Suppressor macrophage treated with lipopolysaccharide for 1 hour (primary cell): ENCODE measurements at regions not wholly inside any gene's neighbourhood (a gene's known extent, or its start where the extent isn't known, plus 50 kb on each side); places are given as distances from the start of the nearest gene placed in this dataset.

Source experiments
- DNase-seq, 3 donors: peaks; one replicate each; pipeline ENCODE4 v3.0.0-alpha.2; 2020 to 2022

DNA sequence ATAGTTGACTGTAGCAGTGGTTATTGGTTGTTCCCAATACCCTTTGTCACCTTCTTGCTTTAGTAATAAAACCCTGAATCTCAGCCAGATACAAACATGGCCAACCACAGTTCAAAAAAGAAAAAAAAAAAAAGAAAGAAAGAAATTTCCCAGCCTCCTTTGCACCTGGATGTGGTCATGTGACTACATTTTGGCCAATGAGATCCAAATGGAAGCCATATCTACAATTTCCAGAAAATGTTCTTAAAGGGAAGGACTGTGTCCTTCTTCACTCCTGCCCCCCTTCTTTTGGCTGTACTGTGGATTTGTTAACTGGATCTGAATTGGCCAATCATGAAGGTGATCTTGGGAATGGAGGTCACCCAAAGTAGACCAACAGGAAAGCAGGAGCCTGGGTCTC lies 141.9 kb downstream of the SOX9 start:
- DNase-seq = no peak

DNA sequence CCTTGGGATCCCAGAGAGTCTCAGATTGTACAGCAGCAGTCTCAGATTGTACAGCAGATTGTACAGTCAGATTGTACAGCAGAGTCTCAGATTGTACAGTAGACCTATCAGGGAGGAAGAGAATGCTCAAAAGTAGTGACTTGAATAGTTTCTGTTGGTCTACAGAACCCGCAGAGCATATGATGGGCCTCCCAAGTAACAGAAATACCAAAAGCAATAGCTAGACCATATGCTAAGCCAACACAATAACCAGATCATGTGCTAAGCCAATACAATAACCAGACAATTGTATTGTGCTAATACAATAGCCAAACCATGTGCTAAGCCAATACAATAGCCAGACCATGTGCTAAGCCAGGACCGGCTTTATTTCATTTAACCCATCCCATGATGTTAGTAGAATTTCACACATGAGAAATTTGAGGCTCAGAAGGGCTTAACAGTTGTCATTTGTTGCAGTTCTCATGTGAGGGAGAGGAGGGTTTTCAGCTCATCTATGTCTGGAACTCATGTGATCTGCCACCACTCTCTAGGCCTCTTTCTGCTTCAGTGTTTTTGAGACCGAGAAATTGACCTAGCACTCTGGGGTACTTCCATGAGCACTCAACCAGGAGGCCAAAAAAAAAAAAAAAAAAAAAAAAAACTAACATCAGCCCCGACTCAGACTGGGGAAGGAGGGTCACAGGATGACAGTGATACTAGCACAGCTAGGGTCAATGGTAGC lies 144.0 kb downstream of the SOX9 start:
- no peak for DNase-seq

DNA sequence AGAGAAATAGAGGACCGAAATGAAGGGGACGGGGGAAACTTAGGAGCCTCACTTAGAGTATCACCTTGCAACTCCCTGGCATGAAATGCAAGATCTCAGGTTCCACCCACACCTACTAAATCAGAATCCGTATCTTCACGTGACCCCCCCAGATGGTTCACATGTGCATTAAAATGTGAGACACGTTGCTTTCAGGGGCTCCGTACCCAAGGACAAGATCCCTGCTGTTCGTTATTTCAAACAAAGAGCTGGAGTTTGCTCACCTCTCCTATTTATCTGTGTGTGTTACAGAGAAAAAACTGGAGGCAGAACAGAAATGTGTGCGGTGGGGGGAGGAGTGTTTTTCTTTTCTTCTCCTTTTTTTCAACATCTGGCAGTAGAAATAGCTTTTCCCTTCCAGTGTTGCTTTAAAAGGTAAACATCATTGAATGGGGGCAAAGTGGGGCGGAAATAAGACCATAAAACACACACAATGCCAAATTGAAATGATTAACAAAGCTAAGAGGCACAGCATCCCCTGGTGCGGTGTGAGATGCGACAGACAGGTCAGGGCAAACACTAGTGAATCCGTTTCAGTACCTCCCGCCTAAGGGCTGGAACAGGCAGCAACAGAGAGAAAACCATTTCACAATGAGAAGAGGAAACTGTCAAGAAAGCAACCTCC lies 145.4 kb downstream of the SOX9 start:
- DNase-seq = no peak

DNA sequence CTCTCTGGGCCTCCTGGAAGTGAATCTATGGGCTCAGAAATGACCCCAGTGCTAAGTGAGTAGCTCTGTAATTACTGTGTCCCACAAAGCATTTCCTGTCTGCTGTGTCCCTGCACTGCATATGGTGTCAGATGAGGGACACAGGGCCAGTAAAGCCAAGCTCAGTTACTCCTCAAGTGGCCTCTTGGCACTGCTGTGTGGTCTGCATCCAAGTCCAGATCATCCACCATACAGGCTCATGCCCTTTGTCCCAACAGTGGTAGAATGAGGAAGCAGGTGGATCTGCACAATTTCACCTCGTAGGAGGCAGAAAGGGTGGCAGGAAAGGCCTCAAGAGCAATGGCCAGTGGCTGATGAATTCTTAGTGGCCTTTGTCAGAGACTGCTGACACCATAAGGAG lies 146.8 kb downstream of the SOX9 start:
- no peak for DNase-seq

DNA sequence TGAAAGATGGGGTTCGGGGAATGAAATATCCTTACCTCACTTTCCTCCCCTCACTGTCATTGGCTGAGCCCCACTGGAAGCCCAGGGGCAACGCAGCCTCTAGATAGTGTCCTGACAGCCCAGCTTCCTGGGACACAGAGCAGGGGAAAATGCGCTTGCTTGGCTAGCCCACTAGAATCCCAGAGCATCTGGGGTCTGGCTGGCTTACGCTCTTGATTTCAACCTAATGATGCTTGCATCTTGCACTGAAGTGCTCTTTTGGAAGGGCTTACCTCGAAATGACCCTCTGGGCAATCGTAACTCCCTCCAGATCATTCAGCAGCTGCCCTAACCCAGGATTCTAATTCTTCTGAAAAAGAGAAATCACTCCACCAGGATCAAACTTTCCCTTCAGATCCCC lies 147.6 kb downstream of the SOX9 start:
- no peak for DNase-seq

DNA sequence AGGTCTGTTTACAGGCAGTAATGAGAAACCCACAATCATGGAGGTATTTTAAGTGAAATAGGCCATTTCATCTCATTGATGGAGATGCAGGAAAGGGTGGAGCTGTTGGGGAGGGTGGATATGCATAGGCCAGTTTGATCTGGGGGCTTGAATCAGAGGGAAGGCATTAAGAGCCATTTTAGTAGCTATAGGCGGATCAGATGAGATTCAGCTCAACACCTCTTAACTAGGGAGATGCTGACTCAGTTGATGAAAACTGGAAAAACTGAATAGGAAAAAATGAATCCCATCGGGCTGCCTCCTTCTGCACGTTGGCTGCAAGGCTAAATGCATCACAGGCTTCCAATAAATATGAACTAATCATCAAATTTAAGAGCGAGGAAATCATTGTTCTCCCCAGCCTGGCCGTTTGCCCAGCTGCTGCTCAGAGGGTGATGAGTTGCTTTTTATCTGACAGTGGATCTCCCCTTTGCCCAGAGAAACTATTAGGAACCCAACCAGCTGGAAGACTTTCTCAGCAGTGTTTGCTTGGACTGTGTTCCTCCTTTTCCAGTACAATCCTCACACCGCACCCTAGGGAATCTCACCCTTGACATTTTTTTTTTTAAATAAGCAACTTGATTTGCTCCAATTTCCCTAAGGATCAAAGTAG lies 149.6 kb downstream of the SOX9 start:
- no peak for DNase-seq

DNA sequence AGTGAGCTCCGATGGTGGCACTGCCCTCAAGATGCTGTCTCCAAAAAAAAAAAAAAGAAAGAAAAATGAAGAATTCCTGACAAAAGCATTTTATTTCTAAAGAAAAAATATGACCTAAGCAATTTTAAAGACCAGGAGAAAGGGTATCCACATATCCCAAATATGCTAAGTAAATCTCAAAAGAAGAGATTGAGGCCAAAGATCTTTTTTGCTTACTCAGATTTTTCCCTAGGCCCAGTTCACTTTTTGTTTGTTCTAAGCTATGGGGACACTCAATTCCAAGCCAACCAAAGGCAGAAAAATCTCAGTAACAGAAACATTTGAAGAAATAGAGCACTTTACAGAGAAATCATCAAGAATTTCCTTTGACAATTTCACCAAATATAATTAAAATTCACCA lies 150.8 kb downstream of the SOX9 start:
- no peak for DNase-seq

DNA sequence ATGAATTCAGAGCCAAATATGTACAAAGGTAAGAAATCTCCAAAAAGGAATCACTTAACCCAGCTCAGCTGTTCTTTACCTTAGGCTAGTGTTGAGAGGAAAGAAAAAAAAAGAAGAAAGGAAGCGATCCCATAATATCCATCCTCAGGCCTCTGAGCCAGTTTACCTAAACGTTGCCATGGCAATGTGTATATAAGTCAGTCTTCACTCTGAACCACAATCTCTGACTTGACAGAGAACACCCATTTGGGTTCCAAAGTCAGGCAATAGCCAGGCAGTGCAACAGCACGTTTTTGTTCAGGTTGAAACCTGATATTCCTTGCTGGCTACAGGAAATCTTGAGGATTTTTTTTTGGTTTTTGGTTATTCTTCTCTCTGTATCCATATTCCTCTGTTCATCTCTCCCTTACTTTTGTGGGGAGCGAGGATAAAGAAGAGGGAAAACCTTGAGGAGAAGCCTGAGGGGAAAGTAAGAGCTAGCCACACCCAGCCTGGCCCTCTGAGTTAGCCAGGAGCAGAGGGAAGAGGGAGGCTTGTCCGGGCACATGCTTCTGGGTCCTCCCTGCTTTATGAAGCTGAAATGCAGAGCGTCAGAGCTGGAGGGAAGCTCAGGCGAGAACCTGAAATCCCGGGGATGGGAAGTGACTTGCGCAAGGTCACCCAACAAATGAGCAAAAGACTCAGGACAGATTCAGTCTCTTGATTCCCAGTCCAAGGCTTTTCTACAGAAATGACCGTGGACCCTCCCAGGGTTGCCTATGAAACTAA lies 152.7 kb downstream of the SOX9 start:
- no peak for DNase-seq

DNA sequence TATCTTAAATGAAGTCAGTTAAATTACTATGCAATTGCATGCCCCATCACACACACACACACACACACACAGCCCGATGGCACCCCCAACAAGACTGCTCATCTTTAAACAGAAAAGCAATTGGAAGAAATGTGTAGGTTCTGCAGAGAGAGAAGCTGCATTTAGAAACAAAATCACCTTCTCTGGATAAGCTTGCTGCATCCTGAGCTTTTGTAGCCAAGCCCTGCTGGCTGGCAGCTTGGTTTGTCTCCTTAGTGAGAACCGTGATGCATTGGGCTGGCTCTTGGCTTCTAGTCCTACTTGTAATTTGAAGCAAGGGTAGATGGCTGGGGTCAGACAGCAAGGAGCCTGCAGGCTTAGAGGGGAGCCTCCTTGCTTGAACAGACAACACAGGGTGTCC lies 153.8 kb downstream of the SOX9 start:
- DNase-seq = no peak

DNA sequence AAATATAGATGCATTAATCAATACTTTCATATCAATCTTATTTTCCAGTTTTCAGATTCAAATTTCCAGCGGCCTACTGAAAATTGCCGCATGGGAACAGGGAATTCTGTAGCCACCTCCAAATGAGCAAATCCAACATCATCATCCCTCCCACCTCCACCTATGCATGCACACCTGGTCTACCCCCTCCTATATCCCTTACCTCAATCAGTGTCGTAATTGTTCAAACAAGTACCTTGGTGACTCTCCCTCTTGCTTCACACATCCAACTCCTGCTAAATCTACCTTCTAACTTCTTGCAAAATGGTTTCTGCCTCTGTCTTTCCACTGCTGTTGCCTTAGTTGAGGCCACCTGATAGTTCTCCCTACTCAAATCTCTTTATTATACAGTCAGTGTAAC lies 160.1 kb downstream of the SOX9 start:
- DNase-seq = no peak

DNA sequence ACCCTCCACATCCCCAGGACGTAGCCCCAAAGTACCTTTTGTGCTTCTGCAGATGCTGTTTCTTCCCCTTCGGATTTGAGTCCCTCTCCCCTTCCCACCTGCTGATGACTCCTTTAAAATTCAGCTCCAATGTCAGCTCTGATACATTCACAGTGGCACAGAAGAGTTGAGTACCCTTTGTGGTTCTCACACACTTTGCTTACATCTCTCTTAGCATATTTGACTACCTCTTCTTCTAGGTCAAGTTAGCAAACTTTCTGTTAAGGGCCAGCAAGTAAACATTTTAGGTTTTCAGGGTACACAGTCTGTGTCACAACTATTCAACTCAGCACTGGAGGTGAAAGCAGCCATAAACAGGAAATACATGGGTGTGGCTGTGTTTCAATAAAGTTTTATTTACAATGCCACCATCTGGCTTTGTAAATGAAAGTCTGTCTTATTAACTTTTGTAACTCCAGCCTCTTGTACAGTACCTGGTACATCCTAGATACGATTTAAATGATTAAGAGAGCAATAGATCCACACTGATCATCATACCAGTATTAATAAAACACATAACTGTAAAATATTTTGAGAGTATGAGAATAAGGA lies 161.7 kb downstream of the SOX9 start:
- no peak for DNase-seq

DNA sequence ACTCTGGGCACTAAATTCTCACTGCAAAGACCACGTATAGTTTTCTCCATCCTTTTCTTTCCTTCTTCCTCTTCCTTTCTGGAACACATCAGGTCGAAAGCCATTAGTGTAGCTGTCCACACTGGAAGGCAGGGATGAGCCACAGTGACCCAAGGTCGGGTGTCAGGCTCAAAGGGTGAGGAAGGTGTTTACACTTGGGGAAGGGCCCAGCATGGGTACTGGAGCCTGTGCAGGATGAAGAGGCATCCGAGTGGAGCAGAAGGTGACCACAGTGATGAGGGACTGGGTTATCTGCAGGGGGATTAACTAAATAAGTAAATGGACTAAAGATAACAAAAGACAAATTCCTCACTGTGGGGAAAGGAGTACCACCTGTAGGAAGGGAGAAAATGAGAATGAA lies 164.0 kb downstream of the SOX9 start:
- DNase-seq = no peak

DNA sequence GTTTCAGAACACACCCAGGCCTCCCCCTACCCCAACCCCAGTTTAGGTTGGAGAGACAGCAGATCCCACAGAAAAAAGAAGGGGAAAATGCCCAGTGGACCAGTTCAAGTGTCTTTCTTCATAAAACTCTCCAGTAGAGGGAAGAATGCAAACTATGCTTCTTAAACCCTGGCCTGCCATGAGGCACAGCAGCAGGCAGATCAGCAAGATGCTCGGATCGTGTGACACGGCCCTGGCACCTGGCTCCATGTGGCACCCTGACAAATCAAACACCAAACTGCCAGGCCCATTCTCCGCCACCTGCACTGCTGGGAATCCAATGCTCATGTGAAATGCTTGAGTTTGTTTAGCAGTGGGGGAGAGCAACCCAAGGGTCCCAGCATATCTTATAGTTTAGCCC lies 166.8 kb downstream of the SOX9 start:
- no peak for DNase-seq

DNA sequence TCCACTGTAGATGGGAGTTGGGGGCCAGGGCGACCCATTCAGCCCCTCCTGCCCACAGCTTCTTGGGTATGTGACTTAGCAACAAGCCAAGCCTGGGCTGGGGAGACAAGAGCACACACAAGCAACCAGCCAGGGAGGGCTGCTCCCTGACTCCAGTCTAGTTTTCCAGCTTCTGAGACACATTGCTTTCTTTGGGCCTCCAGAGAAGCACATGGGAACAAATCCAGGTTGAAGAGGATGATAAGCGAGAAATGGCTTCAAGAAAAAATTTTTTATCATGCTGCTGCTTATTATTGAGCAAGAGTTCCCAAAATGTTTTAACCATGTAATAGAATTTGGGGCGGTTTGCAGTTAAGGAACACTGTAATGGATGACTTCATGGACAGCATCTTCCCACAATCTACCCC lies 173.7 kb downstream of the SOX9 start:
- DNase-seq = no peak

DNA sequence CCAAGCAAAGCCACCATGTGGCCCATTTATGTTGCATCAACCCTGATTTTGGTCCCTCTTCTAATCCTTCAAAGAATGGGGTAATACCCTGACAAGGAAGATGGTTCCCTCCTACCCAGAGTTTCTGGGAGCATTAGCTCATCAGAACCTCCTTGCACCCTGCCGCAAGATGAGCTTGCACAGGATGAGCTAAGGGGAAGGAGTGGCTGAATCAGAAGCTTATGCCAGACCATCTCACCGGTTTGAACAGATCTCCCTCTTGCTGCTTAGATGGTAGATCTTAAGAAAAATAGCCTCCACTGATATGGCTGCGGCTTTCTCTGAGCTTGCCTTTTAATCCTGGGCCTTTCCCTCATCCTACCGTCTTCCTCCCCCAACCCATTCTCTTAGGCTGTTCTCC lies 175.1 kb downstream of the SOX9 start:
- DNase-seq = no peak

DNA sequence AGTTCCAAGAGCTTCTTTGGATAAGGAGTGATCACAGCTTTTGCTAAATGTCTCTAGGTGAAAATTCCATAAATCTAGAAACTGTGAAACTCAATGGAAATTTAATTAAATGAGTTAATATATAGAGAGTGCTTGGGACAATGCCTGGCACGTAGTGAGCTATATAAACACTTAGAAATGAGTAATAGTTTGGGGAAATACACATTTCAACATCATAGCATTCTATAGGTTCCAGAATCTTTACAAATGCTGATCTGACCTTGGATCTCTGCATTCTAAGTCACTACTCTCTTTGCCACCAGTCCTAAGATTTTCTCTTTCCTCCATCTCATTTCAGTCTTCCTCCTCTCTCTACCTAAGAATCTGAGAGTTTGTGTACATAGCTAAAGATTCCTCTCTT lies 175.6 kb downstream of the SOX9 start:
- no peak for DNase-seq

DNA sequence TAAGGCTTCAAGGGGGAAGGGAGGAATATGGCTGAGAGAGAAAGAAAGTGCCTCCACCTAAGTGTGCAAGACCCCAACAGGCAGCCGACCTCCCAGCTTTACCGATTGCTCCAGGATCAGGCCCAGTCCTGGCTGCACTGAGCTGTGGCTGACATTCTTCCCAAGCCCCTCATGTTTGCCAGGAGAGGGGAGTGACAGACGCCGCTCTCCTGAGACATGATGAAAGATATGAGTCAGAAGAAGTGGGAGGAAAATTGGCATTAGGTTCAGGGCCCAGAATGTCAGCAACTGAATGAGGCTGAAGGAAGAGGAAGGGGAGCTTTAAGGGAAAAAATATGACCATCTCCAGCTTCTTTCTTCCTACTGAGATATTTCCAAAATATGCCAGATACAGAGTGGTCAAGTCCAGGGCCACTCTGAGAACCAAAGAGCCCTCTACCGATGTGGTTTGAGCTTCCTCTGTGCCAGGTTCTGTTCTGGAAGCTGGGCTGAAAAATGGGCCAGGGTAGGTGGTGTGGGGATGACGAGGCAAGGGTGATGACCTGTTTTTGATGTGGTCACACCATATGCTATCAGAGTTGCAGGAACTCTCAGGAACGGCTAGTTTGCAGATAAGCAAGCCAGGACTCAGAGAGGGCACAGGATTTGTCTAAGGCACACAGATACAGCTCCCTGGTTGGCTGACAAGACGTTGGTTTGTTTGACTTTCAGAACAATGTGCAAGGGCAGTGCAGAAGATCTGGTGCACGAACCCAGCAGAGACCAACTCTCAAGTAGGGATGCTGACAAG lies 176.7 kb downstream of the SOX9 start:
- DNase-seq = no peak

DNA sequence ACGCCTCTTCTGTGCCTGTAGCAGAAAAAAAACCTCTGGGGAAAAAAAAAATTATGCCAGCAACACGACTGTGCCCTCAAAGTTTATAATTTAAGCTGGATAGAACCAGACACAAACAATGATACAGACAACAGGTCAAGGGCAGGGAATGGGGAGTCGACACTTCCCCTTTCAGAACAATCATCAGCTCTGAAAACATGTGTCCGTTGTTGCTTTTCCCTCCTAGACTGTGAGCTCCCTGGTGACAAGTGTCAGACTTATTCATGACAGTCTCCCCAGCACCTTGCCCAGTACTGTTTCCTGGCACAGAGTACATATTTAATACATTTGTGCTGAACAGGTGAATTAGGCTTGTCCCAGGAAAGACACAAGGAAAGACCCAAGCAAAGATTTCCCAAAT lies 178.3 kb downstream of the SOX9 start:
- DNase-seq = no peak

DNA sequence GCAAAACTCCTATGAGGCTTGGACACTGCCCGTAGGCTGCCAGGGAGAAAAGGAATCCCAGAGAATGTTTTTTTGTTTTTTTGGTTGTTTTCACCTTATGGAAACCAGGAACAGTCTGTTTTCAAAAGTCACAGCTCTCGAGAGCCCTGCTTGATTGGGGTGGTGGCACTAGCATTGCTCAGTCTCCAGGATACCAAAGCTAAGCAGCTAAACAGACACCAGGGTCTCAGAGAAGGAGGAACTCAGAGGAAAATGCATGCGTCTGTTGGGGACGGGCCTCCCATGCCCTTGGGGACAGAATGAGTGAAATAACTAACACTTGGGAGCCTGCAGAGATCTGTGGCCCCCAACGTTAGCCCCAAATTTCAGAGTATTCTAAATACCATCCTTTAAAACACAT lies 178.8 kb downstream of the SOX9 start:
- DNase-seq = no peak

DNA sequence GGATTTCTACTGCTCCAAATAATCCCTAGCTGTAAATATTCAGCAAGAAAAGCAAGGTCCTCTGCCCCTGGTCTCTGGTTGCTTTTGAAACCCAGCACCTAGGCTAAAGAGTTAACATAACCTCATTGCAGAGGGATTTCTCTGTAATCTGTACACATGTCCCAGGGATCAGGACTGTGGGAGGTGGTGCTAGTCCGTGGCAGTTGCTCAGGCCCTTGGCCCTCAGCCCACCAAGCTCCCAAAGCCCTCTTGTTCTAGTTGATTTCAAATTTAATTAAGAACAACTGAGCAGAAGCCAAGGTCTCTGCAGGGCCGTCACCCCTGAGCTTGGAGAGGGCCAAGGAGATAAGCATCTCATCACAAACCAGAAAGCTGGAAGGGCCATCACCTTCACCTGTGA lies 181.1 kb downstream of the SOX9 start:
- DNase-seq = no peak

DNA sequence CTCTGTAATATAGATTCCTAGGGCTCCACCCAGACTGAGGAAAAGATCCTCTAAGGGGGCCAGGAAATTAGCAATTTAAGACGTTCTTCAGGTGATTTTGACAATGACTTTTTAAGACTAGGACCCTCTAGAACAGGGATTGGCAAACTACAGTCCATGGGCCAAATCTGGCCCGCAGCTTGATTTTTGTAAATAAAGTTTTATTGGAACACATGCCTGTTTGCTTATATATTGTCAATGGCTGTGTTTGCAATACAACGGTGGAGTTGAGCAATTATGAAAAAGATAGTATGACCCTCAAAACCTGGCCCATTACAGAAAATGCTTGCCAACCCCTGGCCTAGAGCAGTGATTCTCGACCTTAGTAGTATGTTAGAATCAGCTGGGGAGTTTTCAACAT lies 181.9 kb downstream of the SOX9 start:
- DNase-seq = no peak
